Uterus (tissue), 2 donors: ENCODE measurements at regions not wholly inside any gene's neighbourhood (a gene's known extent, or its start where the extent isn't known, plus 50 kb on each side); places are given as distances from the start of the nearest gene placed in this dataset.

Experiments
- POLR2A ChIP-seq, 2 donors: fragments of 450-650 bp; IDR thresholded peaks; one replicate each; pipeline ENCODE4 v1.6.1; 2016; ENCODE audit warnings: antibody characterized with exemption in 2 of 2, mild to moderate bottlenecking in 1 of 2, moderate library complexity in 1 of 2
- TF ChIP-seq, protein P1 (sequence below), 4 experiments: fragments of 200-600 bp in 2 of 4; fragments of 450-650 bp in 2 of 4; sonication (generic) in 2 of 4; IDR thresholded peaks; one replicate each; pipeline ENCODE4 v1.5.1; 2016 to 2019; ENCODE audit warnings: antibody characterized with exemption in 4 of 4, mild to moderate bottlenecking in 2 of 4, moderate library complexity in 1 of 4

DNA sequence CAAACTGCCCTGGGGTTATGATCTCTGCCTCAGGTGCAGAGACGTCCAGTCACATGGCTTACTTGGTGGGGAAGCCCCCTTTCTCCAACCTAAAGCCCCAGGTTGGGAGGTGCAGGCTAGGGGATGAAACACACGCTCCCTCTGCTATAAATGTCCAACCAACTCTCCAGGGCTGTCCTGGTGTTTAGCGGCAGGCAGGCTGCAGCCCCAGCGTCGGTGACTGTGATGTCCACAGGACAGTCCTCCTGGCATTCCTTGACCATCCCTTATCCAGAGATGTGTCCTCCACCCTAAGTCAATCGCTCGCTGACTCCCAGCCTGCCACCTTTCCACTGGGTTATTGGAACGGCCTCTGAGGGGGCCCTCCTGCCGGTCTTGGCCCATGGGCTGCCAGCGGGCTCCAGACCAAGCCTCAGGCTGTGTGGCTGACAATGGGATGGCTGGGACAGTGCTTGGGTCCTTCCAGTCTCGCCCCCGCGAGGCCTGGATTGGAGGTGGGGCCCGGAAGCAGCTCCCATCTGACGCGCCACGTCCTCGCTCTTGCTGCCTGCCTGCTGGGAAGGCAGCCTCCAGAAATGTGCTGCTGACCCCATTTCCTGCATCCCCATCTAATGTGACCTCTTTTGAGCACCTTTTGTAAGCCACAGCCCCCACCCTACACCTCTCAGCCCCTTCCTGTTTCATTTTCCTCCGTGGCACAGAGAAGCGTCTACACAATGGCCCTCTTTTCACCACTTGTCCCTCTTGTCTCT, 60.8 kb upstream of the ADRA2C start:
- TF ChIP-seq, protein P1, sequence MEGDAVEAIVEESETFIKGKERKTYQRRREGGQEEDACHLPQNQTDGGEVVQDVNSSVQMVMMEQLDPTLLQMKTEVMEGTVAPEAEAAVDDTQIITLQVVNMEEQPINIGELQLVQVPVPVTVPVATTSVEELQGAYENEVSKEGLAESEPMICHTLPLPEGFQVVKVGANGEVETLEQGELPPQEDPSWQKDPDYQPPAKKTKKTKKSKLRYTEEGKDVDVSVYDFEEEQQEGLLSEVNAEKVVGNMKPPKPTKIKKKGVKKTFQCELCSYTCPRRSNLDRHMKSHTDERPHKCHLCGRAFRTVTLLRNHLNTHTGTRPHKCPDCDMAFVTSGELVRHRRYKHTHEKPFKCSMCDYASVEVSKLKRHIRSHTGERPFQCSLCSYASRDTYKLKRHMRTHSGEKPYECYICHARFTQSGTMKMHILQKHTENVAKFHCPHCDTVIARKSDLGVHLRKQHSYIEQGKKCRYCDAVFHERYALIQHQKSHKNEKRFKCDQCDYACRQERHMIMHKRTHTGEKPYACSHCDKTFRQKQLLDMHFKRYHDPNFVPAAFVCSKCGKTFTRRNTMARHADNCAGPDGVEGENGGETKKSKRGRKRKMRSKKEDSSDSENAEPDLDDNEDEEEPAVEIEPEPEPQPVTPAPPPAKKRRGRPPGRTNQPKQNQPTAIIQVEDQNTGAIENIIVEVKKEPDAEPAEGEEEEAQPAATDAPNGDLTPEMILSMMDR (IDR thresholded peaks at IDR 0.05): no peak
- TF ChIP-seq POLR2A (IDR thresholded peaks at IDR 0.05): no peak
